NCI-H446 (cell line): ENCODE measurements at regions not wholly inside any gene's neighbourhood (a gene's known extent, or its start where the extent isn't known, plus 50 kb on each side); places are given as distances from the start of the nearest gene placed in this dataset.

ENCODE experiments used
- DNase-seq, 2 experiments: peaks; one replicate each; lab custom pipeline; 2025; lab: John Stamatoyannopoulos, UW

- no peak for DNase-seq
These were observed 70.9 kb upstream of the MGMT start for GRCh38 chr10:129396021-129396722.

GRCh38 chr10:129397198-129397974, 69.7 kb upstream of the MGMT start:
- DNase-seq = no peak

- DNase-seq = no peak
These were observed 68.3 kb upstream of the MGMT start for GRCh38 chr10:129398711-129399141.

- no peak for DNase-seq
These were observed 66.6 kb upstream of the MGMT start for GRCh38 chr10:129400426-129400825.

GRCh38 chr10:129402459-129402858, 64.6 kb upstream of the MGMT start:
- no peak for DNase-seq

GRCh38 chr10:129404091-129404490, 63.0 kb upstream of the MGMT start:
- no peak for DNase-seq

- no peak for DNase-seq
These were observed 61.7 kb upstream of the MGMT start for GRCh38 chr10:129405389-129405788.

- DNase-seq = no peak
These were observed 56.2 kb upstream of the MGMT start for GRCh38 chr10:129410688-129411392.

GRCh38 chr10:129411393-129411705, 55.7 kb upstream of the MGMT start:
- DNase-seq = no peak

GRCh38 chr10:129411772-129412171, 55.3 kb upstream of the MGMT start:
- no peak for DNase-seq

GRCh38 chr10:129413024-129413423, 54.0 kb upstream of the MGMT start:
- DNase-seq = no peak

- no peak for DNase-seq
These were observed 51.6 kb upstream of the MGMT start for GRCh38 chr10:129415215-129416140.

GRCh38 chr10:129416155-129416554, 50.9 kb upstream of the MGMT start:
- DNase-seq = no peak

GRCh38 chr10:129416956-129417765, 49.9 kb upstream of the MGMT start:
- DNase-seq = no peak
